ENCODE measurements at regions not wholly inside any gene's neighbourhood (a gene's known extent, or its start where the extent isn't known, plus 50 kb on each side); places are given as distances from the start of the nearest gene placed in this dataset.

GRCh38 chr18:73913505-73913904 lies 234.1 kb downstream of the FBXO15 start:
- WGBS: 75% methylated on average over 8 of the region's 8 CpGs

GRCh38 chr18:73908323-73908722 lies 239.3 kb downstream of the FBXO15 start:
- Histone ChIP-seq H3K27me3 (no peaks in the 10 kb centered on the region), H3K9me3 (no peaks in the 10 kb centered on the region), H3K27ac (replicated peaks in 1 of 4) (no peak overlapping the region), H3K4me3 (no peak overlapping the region), H3K36me3 (no peaks in the 10 kb centered on the region), H3K4me1 (no peaks in the 10 kb centered on the region)
- WGBS: 53% methylated on average over 5 of the region's 5 CpGs
- intact Hi-C loops (cut with DNase I): no loop called here
- TF ChIP-seq POLR2AphosphoS5 (IDR thresholded peaks at IDR 0.05) (no peak), EP300 (IDR thresholded peaks at IDR 0.05) (no peak), POLR2A (IDR thresholded peaks at IDR 0.05; ENCODE audit: low read depth) (no peak), CTCF (IDR thresholded peaks at IDR 0.05) (no peak)
- peak; percentile 5 for DNase-seq (ENCODE audit: extremely low spot score)

More at GRCh38 chr18:73913505-73913904, 234.1 kb downstream of the FBXO15 start:
- intact Hi-C loops (cut with DNase I): no loop called here
- no peaks in the 10 kb centered on the region for H3K27me3 ChIP-seq
- H3K36me3 ChIP-seq: no peaks in the 10 kb centered on the region
- H3K27ac ChIP-seq (replicated peaks in 1 of 4): no peak overlapping the region
- no peak overlapping the region for H3K4me3 ChIP-seq
- peak; percentile 88 for DNase-seq (ENCODE audit: extremely low spot score)
- H3K9me3 ChIP-seq: no peaks in the 10 kb centered on the region
- no peaks in the 10 kb centered on the region for H3K4me1 ChIP-seq
- no peak for TF ChIP-seq EP300 (IDR thresholded peaks at IDR 0.05)
- no peak for TF ChIP-seq POLR2AphosphoS5 (IDR thresholded peaks at IDR 0.05)
- no peak for TF ChIP-seq CTCF (IDR thresholded peaks at IDR 0.05)
- TF ChIP-seq POLR2A (IDR thresholded peaks at IDR 0.05; ENCODE audit: low read depth): no peak

- no peaks in the 10 kb centered on the region for H3K4me1 ChIP-seq
- WGBS: 25% methylated on average over 4 of the region's 4 CpGs
- intact Hi-C loops (cut with DNase I): no loop called here
- no peaks in the 10 kb centered on the region for H3K9me3 ChIP-seq
- H3K4me3 ChIP-seq: no peak overlapping the region
- DNase-seq (ENCODE audit: extremely low spot score): peak; percentile 53
- no peak overlapping the region for H3K27ac ChIP-seq (replicated peaks in 1 of 4)
- TF ChIP-seq CTCF (IDR thresholded peaks at IDR 0.05) (no peak), POLR2A (IDR thresholded peaks at IDR 0.05; ENCODE audit: low read depth) (no peak), EP300 (IDR thresholded peaks at IDR 0.05) (no peak), POLR2AphosphoS5 (IDR thresholded peaks at IDR 0.05) (no peak)
- H3K27me3 ChIP-seq: no peaks in the 10 kb centered on the region
- H3K36me3 ChIP-seq: no peaks in the 10 kb centered on the region
Measured at GRCh38 chr18:73901566-73901965, 246.1 kb downstream of the FBXO15 start.

GRCh38 chr18:73901151-73901550 lies 246.5 kb downstream of the FBXO15 start:
- H3K36me3 ChIP-seq: no peaks in the 10 kb centered on the region
- WGBS: 80% methylated on average over 9 of the region's 9 CpGs
- no peak overlapping the region for H3K4me3 ChIP-seq
- intact Hi-C loops (cut with DNase I): no loop called here
- TF ChIP-seq POLR2AphosphoS5 (IDR thresholded peaks at IDR 0.05): no peak
- no peak for TF ChIP-seq POLR2A (IDR thresholded peaks at IDR 0.05; ENCODE audit: low read depth)
- no peak for TF ChIP-seq CTCF (IDR thresholded peaks at IDR 0.05)
- no peak for TF ChIP-seq EP300 (IDR thresholded peaks at IDR 0.05)
- peak; percentile 72 for DNase-seq (ENCODE audit: extremely low spot score)
- H3K4me1 ChIP-seq: no peaks in the 10 kb centered on the region
- no peaks in the 10 kb centered on the region for H3K9me3 ChIP-seq
- no peaks in the 10 kb centered on the region for H3K27me3 ChIP-seq
- H3K27ac ChIP-seq (replicated peaks in 1 of 4): no peak overlapping the region

- no peaks in the 10 kb centered on the region for H3K4me1 ChIP-seq
- H3K27ac ChIP-seq (replicated peaks in 1 of 4): no peak overlapping the region
- TF ChIP-seq POLR2A (IDR thresholded peaks at IDR 0.05; ENCODE audit: low read depth) (no peak), CTCF (IDR thresholded peaks at IDR 0.05) (no peak), POLR2AphosphoS5 (IDR thresholded peaks at IDR 0.05) (no peak), EP300 (IDR thresholded peaks at IDR 0.05) (no peak)
- WGBS: 48% methylated on average over 7 of the region's 7 CpGs
- intact Hi-C loops (cut with DNase I): no loop called here
- no peaks in the 10 kb centered on the region for H3K9me3 ChIP-seq
- no peak overlapping the region for H3K4me3 ChIP-seq
- peak; percentile 31 for DNase-seq (ENCODE audit: extremely low spot score)
- no peaks in the 10 kb centered on the region for H3K27me3 ChIP-seq
- no peaks in the 10 kb centered on the region for H3K36me3 ChIP-seq
Measured at GRCh38 chr18:73900106-73900835, 247.4 kb downstream of the FBXO15 start.
